ENCODE measurements at regions not wholly inside any gene's neighbourhood (a gene's known extent, or its start where the extent isn't known, plus 50 kb on each side); places are given as distances from the start of the nearest gene placed in this dataset.

- DNase-seq = no peak
- Histone ChIP-seq H3K9me3 (no peaks in the 10 kb centered on the region), H3K4me1 (peaks cover 22% of the 10 kb centered on the region), H3K36me3 (no peaks in the 10 kb centered on the region), H3K27ac (no peak overlapping the region), H3K27me3 (ENCODE audit: low read depth) (no peaks in the 10 kb centered on the region), H3K4me3 (no peak overlapping the region)
- intact Hi-C loops (cut with DNase I) = no loop called here
- no peak for TF ChIP-seq CTCF (IDR thresholded peaks at IDR 0.05)
- peak in 1 of 2 donors; percentile 33 for ATAC-seq
Measured at GRCh38 chr1:228861832-228862180, 126.5 kb downstream of the RHOU start.

GRCh38 chr1:228862542-228863505 is 127.5 kb downstream of the RHOU start:
- H3K27me3 ChIP-seq (ENCODE audit: low read depth) = no peaks in the 10 kb centered on the region
- H3K9me3 ChIP-seq = no peaks in the 10 kb centered on the region
- intact Hi-C loops (cut with DNase I) = no loop called here
- H3K4me1 ChIP-seq = peaks cover 22% of the 10 kb centered on the region
- no peak for DNase-seq
- H3K36me3 ChIP-seq = no peaks in the 10 kb centered on the region
- H3K27ac ChIP-seq = no peak overlapping the region
- H3K4me3 ChIP-seq = no peak overlapping the region
- TF ChIP-seq CTCF (IDR thresholded peaks at IDR 0.05) = no peak
- ATAC-seq = no peak

- intact Hi-C loops (cut with DNase I) = no loop called here
- Histone ChIP-seq H3K36me3 (no peaks in the 10 kb centered on the region), H3K9me3 (no peaks in the 10 kb centered on the region), H3K27ac (no peak overlapping the region), H3K27me3 (ENCODE audit: low read depth) (no peaks in the 10 kb centered on the region), H3K4me1 (peaks cover 22% of the 10 kb centered on the region), H3K4me3 (no peak overlapping the region)
- ATAC-seq = no peak
- no peak for TF ChIP-seq CTCF (IDR thresholded peaks at IDR 0.05)
- DNase-seq = no peak
Measured at GRCh38 chr1:228863776-228864175, 128.5 kb downstream of the RHOU start.

- H3K27ac ChIP-seq = no peak overlapping the region
Measured at GRCh38 chr1:228865627-228866330, 130.5 kb downstream of the RHOU start.

GRCh38 chr1:228866468-228866867 is 131.2 kb downstream of the RHOU start:
- no peak overlapping the region for H3K4me3 ChIP-seq
- H3K36me3 ChIP-seq = no peaks in the 10 kb centered on the region
- no peak for TF ChIP-seq CTCF (IDR thresholded peaks at IDR 0.05)
- H3K9me3 ChIP-seq = no peaks in the 10 kb centered on the region
- intact Hi-C loops (cut with DNase I) = no loop called here
- ATAC-seq (no peak), DNase-seq (no peak)
- peaks cover 19% of the 10 kb centered on the region for H3K4me1 ChIP-seq
- H3K27me3 ChIP-seq (ENCODE audit: low read depth) = no peaks in the 10 kb centered on the region
- no peak overlapping the region for H3K27ac ChIP-seq

More at GRCh38 chr1:228865627-228866330, 130.5 kb downstream of the RHOU start:
- no peaks in the 10 kb centered on the region for H3K9me3 ChIP-seq
- no peaks in the 10 kb centered on the region for H3K27me3 ChIP-seq (ENCODE audit: low read depth)
- peaks cover 22% of the 10 kb centered on the region for H3K4me1 ChIP-seq
- no peak for ATAC-seq
- intact Hi-C loops (cut with DNase I) = no loop called here
- no peaks in the 10 kb centered on the region for H3K36me3 ChIP-seq
- DNase-seq = no peak
- TF ChIP-seq CTCF (IDR thresholded peaks at IDR 0.05) = no peak
- no peak overlapping the region for H3K4me3 ChIP-seq

All from lower lobe of right lung (tissue), 2 donors.